ENCODE measurements at regions not wholly inside any gene's neighbourhood (a gene's known extent, or its start where the extent isn't known, plus 50 kb on each side); places are given as distances from the start of the nearest gene placed in this dataset.

GRCh38 chr7:101698964-101699363 is 69.9 kb upstream of the MYL10 start:
- H4K20me1 ChIP-seq (ENCODE audit: insufficient read depth, low read length), result no peaks in the 10 kb centered on the region
- no peak overlapping the region for H3K4me3 ChIP-seq (ENCODE audit: low read length)
- TF ChIP-seq CTCF (IDR thresholded peaks at IDR 0.05; ENCODE audit: low read depth, low read length) (no peak), EZH2phosphoT487 (IDR thresholded peaks at IDR 0.05; ENCODE audit: low read depth) (no peak)
- H3K79me2 ChIP-seq (ENCODE audit: low read length), result no peaks in the 10 kb centered on the region
- H3K9me3 ChIP-seq (ENCODE audit: insufficient read depth, low read length), result no peaks in the 10 kb centered on the region
- no peaks in the 10 kb centered on the region for H3K27me3 ChIP-seq (ENCODE audit: low read depth, low read length)
- no peak overlapping the region for H3K27ac ChIP-seq (ENCODE audit: low read length)
- no peak overlapping the region for H3K4me2 ChIP-seq (ENCODE audit: low read length)
- H2AFZ ChIP-seq (ENCODE audit: low read depth, low read length), result no peak overlapping the region
- no peaks in the 10 kb centered on the region for H3K4me1 ChIP-seq (ENCODE audit: low read length)
- no peaks in the 10 kb centered on the region for H3K36me3 ChIP-seq (replicated peaks; ENCODE audit: low read depth, low read length)
- H3K9ac ChIP-seq (ENCODE audit: low read length), result no peak overlapping the region

GRCh38 chr7:101699399-101699798 is 70.3 kb upstream of the MYL10 start:
- Histone ChIP-seq H4K20me1 (ENCODE audit: insufficient read depth, low read length) (no peaks in the 10 kb centered on the region), H3K27me3 (ENCODE audit: low read depth, low read length) (no peaks in the 10 kb centered on the region), H3K27ac (ENCODE audit: low read length) (no peak overlapping the region), H3K9me3 (ENCODE audit: insufficient read depth, low read length) (no peaks in the 10 kb centered on the region), H3K4me2 (ENCODE audit: low read length) (no peak overlapping the region), H3K4me3 (ENCODE audit: low read length) (no peak overlapping the region), H3K4me1 (ENCODE audit: low read length) (no peaks in the 10 kb centered on the region), H3K9ac (ENCODE audit: low read length) (no peak overlapping the region), H2AFZ (ENCODE audit: low read depth, low read length) (no peak overlapping the region), H3K36me3 (replicated peaks; ENCODE audit: low read depth, low read length) (no peaks in the 10 kb centered on the region), H3K79me2 (ENCODE audit: low read length) (no peaks in the 10 kb centered on the region)
- TF ChIP-seq EZH2phosphoT487 (IDR thresholded peaks at IDR 0.05; ENCODE audit: low read depth) (no peak), CTCF (IDR thresholded peaks at IDR 0.05; ENCODE audit: low read depth, low read length) (no peak)

GRCh38 chr7:101699881-101700823 is 71.1 kb upstream of the MYL10 start:
- no peak overlapping the region for H3K4me3 ChIP-seq (ENCODE audit: low read length)
- H3K4me1 ChIP-seq (ENCODE audit: low read length), result no peaks in the 10 kb centered on the region
- no peaks in the 10 kb centered on the region for H3K36me3 ChIP-seq (replicated peaks; ENCODE audit: low read depth, low read length)
- no peaks in the 10 kb centered on the region for H3K79me2 ChIP-seq (ENCODE audit: low read length)
- no peak overlapping the region for H3K4me2 ChIP-seq (ENCODE audit: low read length)
- no peaks in the 10 kb centered on the region for H3K27me3 ChIP-seq (ENCODE audit: low read depth, low read length)
- no peak overlapping the region for H3K27ac ChIP-seq (ENCODE audit: low read length)
- no peaks in the 10 kb centered on the region for H3K9me3 ChIP-seq (ENCODE audit: insufficient read depth, low read length)
- H4K20me1 ChIP-seq (ENCODE audit: insufficient read depth, low read length), result no peaks in the 10 kb centered on the region
- no peak overlapping the region for H2AFZ ChIP-seq (ENCODE audit: low read depth, low read length)
- no peak for TF ChIP-seq EZH2phosphoT487 (IDR thresholded peaks at IDR 0.05; ENCODE audit: low read depth)
- TF ChIP-seq CTCF (IDR thresholded peaks at IDR 0.05; ENCODE audit: low read depth, low read length), result no peak
- no peak overlapping the region for H3K9ac ChIP-seq (ENCODE audit: low read length)

- H4K20me1 ChIP-seq (ENCODE audit: insufficient read depth, low read length), result no peaks in the 10 kb centered on the region
- H2AFZ ChIP-seq (ENCODE audit: low read depth, low read length), result no peak overlapping the region
- no peak overlapping the region for H3K9ac ChIP-seq (ENCODE audit: low read length)
- no peaks in the 10 kb centered on the region for H3K4me1 ChIP-seq (ENCODE audit: low read length)
- no peak overlapping the region for H3K4me3 ChIP-seq (ENCODE audit: low read length)
- H3K79me2 ChIP-seq (ENCODE audit: low read length), result no peaks in the 10 kb centered on the region
- TF ChIP-seq EZH2phosphoT487 (IDR thresholded peaks at IDR 0.05; ENCODE audit: low read depth), result no peak
- no peak for TF ChIP-seq CTCF (IDR thresholded peaks at IDR 0.05; ENCODE audit: low read depth, low read length)
- H3K27ac ChIP-seq (ENCODE audit: low read length), result no peak overlapping the region
- no peaks in the 10 kb centered on the region for H3K36me3 ChIP-seq (replicated peaks; ENCODE audit: low read depth, low read length)
- no peaks in the 10 kb centered on the region for H3K9me3 ChIP-seq (ENCODE audit: insufficient read depth, low read length)
- H3K27me3 ChIP-seq (ENCODE audit: low read depth, low read length), result no peaks in the 10 kb centered on the region
- H3K4me2 ChIP-seq (ENCODE audit: low read length), result no peak overlapping the region
Observed at GRCh38 chr7:101701153-101701794, 72.2 kb upstream of the MYL10 start.

Data from OCI-LY3 (cell line).